Lower lobe of right lung (tissue), 2 donors: ENCODE measurements at regions not wholly inside any gene's neighbourhood (a gene's known extent, or its start where the extent isn't known, plus 50 kb on each side); places are given as distances from the start of the nearest gene placed in this dataset.
"Not testable (repeated sequence)": the region's sequence is repeated elsewhere in the genome, so short reads cannot be mapped to it uniquely, and the experiment has no call there.

Experiments used
- ATAC-seq, 2 donors: fragments of 200-7000 bp; cut with Tn5 transposase; one replicate each; pipeline ENCODE4 v1.9.1; 2020 to 2022; ENCODE audit warnings: mild to moderate bottlenecking in 2 of 2, moderate library complexity in 2 of 2
- DNase-seq: peaks from one replicate; pipeline ENCODE4 v3.0.0-alpha.2; 2020
- H3K27ac ChIP-seq: fragments of 200-600 bp; one replicate; pipeline ENCODE4 v1.8.0; 2022
- H3K27me3 ChIP-seq: fragments of 200-600 bp; one replicate; pipeline ENCODE4 v1.8.0; 2022; ENCODE audit warnings: low read depth
- H3K36me3 ChIP-seq: fragments of 200-600 bp; one replicate; pipeline ENCODE4 v1.8.0; 2022; ENCODE audit warnings: mild to moderate bottlenecking
- H3K4me1 ChIP-seq: fragments of 200-600 bp; one replicate; pipeline ENCODE4 v1.8.0; 2022
- H3K4me3 ChIP-seq: fragments of 200-600 bp; one replicate; pipeline ENCODE4 v1.8.0; 2022; ENCODE audit warnings: mild to moderate bottlenecking
- H3K9me3 ChIP-seq: fragments of 200-600 bp; one replicate; pipeline ENCODE4 v1.8.0; 2022
- intact Hi-C: fragments of 100-400 bp; cut with DNase I; formaldehyde crosslinking; loops from one replicate; pipeline ENCODE4 v1.11.0; 2022
- TF ChIP-seq, protein P1 (sequence below): fragments of 200-600 bp; IDR thresholded peaks from one replicate; pipeline ENCODE4 v1.8.0; 2022; ENCODE audit warnings: antibody characterized with exemption, mild to moderate bottlenecking
- donor health status: DM: no; HTN: yes; CAD: no; lungs with severe emphysema.

DNA sequence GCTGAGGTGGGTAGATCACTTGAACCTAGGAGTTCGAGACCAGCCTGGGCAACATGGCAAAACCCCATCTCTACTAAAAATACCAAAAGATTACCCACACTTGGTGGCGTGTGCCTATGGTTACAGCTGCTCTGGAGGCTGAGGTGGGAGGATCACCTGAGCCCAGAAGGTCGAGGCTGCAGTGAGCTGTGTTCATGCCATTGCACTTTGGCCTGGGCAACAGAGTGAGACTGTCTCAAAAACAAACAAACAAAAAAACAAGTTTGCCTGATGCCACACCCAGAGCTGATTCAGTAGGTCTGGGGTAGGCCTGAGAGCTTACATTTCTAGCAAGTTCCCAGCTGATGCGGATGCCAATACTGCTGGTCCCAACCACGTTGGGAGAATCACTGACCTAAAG lies 60.5 kb upstream of the HSPA9 start:
- no peak for ATAC-seq
- DNase-seq: no peak
- TF ChIP-seq, protein P1, sequence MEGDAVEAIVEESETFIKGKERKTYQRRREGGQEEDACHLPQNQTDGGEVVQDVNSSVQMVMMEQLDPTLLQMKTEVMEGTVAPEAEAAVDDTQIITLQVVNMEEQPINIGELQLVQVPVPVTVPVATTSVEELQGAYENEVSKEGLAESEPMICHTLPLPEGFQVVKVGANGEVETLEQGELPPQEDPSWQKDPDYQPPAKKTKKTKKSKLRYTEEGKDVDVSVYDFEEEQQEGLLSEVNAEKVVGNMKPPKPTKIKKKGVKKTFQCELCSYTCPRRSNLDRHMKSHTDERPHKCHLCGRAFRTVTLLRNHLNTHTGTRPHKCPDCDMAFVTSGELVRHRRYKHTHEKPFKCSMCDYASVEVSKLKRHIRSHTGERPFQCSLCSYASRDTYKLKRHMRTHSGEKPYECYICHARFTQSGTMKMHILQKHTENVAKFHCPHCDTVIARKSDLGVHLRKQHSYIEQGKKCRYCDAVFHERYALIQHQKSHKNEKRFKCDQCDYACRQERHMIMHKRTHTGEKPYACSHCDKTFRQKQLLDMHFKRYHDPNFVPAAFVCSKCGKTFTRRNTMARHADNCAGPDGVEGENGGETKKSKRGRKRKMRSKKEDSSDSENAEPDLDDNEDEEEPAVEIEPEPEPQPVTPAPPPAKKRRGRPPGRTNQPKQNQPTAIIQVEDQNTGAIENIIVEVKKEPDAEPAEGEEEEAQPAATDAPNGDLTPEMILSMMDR: no peak

DNA sequence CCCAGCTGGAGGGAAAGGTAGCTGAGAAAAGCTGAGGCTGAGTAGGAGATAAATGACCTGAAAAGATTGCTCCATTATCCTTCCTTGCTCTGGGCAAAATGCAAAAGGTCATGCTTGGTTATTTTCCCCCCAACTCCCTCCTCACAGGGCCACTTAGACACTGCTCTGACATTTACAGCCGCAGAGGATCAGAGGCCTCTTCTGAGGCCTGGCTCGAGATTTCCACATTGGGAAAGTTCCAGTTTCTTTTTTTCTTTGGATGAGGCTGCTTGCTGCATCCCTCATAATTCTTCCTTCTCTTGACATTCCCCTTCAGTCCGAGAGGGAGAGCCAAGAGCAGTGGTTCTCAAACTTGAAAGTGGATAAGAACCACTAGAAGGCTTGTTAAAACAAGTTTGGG lies 60.1 kb upstream of the HSPA9 start:
- H3K4me3 ChIP-seq: no peak overlapping the region
- H3K36me3 ChIP-seq: no peaks in the 10 kb centered on the region
- intact Hi-C loops: no loop called here
- H3K9me3 ChIP-seq: no peaks in the 10 kb centered on the region
- H3K4me1 ChIP-seq: no peaks in the 10 kb centered on the region
- ATAC-seq (peak; percentile 11 to 24), DNase-seq (no peak)
- no peaks in the 10 kb centered on the region for H3K27me3 ChIP-seq
- no peak overlapping the region for H3K27ac ChIP-seq
- TF ChIP-seq, protein P1: no peak

More for the DNA sequence above, 60.5 kb upstream of the HSPA9 start:
- no peaks in the 10 kb centered on the region for H3K4me1 ChIP-seq
- H3K27ac ChIP-seq: no peak overlapping the region
- no peaks in the 10 kb centered on the region for H3K27me3 ChIP-seq
- H3K36me3 ChIP-seq: no peaks in the 10 kb centered on the region
- no peak overlapping the region for H3K4me3 ChIP-seq
- H3K9me3 ChIP-seq: no peaks in the 10 kb centered on the region
- intact Hi-C loops: no loop called here

DNA sequence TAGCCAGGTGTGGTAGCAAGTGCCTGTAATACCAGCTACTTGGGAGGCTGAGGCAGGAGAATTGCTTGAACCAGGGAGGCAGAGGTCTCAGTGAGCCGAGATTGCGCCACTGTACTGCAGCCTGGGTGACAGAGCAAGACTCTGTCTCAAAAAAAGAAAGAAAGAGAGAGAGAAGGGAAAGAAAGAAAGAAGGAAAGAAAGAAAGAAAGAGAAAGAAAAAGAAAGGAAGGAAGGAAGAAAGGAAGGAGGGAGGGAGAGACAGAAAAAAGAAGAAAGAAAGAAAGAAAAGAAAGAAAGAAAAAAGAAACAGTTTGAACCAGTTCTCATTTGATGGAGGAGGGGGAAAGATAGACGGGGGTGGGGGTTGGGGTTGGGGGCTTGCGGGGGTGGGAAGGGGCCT lies 59.6 kb upstream of the HSPA9 start:
- H3K36me3 ChIP-seq, H3K27me3 ChIP-seq, H3K9me3 ChIP-seq, ATAC-seq, DNase-seq, H3K4me3 ChIP-seq, intact Hi-C loops, H3K4me1 ChIP-seq, H3K27ac ChIP-seq: not testable (repeated sequence)

DNA sequence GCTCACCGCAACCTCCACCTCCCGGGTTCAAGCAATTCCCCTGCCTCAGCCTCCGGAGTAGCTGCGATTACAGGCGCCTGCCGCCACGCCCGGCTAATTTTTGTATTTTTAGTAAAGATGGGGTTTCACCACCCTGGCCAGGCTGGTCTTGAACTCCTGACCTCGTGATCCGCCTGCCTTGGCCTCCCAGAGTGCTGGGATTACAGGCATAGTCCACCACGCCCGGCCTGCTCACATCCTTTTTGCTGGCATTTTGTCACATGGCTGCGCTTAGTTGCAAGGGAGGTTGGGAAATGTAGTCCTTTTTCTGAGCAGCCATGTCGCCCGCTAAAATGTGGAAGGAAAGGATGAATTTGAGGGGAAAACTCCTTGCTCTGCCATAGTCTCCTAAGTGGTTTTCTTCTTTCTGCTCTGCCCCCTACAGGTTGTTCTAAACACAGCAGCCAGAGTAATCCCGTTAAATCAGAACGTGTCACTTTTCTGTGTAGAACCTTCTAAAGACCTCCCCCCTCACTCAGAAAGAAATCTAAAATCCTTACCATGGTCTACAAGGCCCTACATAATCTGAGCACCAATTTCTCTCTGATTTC lies 57.8 kb upstream of the HSPA9 start:
- Histone ChIP-seq H3K4me1 (no peaks in the 10 kb centered on the region), H3K9me3 (no peaks in the 10 kb centered on the region), H3K27ac (no peak overlapping the region), H3K36me3 (no peaks in the 10 kb centered on the region), H3K27me3 (no peaks in the 10 kb centered on the region), H3K4me3 (no peak overlapping the region)
- peak; percentile 73 for DNase-seq
- intact Hi-C loops: no loop called here
- TF ChIP-seq, protein P1: peak; percentile 46
- peak; percentile 69 to 72 for ATAC-seq

DNA sequence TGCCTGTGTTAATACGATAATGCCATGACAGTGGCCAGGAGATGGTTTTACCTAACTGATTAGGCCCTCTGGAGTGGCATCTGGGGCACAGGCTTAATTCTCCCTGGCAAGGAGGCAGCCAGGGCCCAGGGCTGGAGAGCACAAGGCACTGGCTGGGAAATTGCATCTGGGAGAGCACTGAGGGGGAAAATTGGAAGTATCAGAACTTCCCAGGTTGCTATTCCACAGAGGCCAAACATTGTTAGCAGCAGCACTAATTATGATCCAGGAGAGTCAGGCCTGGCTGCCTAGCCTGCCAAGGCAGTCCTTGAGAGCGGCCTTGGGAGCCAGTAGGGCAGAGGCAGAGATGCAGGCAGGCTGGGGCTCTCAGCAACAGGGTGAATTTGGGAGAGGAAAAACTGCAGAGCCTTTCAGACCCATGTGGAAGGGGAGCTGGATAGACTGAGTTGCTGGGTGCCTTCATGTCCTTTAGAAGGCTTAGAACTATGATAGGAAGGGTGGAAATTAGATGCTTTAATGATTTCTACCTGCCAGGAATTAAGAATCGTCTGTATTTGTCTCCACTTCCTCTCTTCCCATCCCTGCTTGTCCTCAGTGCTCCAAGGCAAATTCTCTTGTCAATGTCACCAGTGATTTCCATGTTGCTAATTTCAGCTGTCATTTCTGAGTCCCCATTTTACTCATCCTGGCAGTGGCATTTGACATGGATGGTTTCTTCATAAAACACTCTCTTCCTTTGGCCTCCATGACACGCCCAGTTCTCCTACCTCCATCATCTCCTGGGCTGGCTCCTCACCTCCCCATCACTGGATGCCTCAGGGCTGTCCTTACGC lies 56.1 kb upstream of the HSPA9 start:
- Histone ChIP-seq H3K27me3 (no peaks in the 10 kb centered on the region), H3K4me1 (no peaks in the 10 kb centered on the region), H3K9me3 (no peaks in the 10 kb centered on the region), H3K4me3 (no peak overlapping the region), H3K36me3 (no peaks in the 10 kb centered on the region), H3K27ac (no peak overlapping the region)
- DNase-seq (no peak), ATAC-seq (no peak)
- intact Hi-C loops: no loop called here
- TF ChIP-seq, protein P1: no peak

DNA sequence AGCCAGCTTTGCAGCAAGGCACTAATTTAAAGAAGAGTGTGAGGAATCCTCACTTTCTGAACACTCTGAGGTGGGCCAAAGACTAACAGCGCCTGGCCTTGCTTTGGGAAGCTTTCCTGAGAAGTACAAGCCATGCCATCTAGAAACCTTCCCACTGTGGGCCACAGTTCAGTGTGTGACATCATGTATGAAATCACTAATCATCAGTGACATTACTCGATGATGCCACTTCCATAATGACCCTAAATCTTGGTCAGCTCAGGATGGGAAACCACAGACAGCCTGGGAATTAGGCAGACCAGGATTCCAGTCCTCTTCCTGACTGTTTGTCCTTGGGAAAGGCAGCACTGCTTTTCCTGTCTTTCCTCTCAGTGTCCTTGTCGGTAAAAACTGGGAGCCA lies 54.2 kb upstream of the HSPA9 start:
- no peak for DNase-seq
- ATAC-seq: no peak
- H3K4me1 ChIP-seq: no peaks in the 10 kb centered on the region
- TF ChIP-seq, protein P1: no peak
- H3K9me3 ChIP-seq: no peaks in the 10 kb centered on the region
- intact Hi-C loops: no loop called here
- H3K27me3 ChIP-seq: no peaks in the 10 kb centered on the region
- no peak overlapping the region for H3K4me3 ChIP-seq
- H3K27ac ChIP-seq: no peak overlapping the region
- no peaks in the 10 kb centered on the region for H3K36me3 ChIP-seq
